VCaP (cell line): ENCODE measurements at regions not wholly inside any gene's neighbourhood (a gene's known extent, or its start where the extent isn't known, plus 50 kb on each side); places are given as distances from the start of the nearest gene placed in this dataset.
"Not testable (repeated sequence)": the region's sequence is repeated elsewhere in the genome, so short reads cannot be mapped to it uniquely, and the experiment has no call there.

Experiments
- H3K27ac ChIP-seq: fragments of 450-650 bp; 2 replicates; pipeline ENCODE4 v1.5.1; 2017
- CTCF ChIP-seq: fragments of 450-650 bp; conservative IDR thresholded peaks from 2 replicates; pipeline ENCODE4 v1.5.1; 2017; ENCODE audit warnings: mild to moderate bottlenecking, moderate library complexity

GRCh38 chr1:178607718-178608408 lies 95.0 kb downstream of the TEX35 start:
- H3K27ac ChIP-seq = no peak overlapping the region
- TF ChIP-seq CTCF = no peak

- H3K27ac ChIP-seq = no peak overlapping the region
- TF ChIP-seq CTCF = no peak
These were observed 96.1 kb downstream of the TEX35 start for GRCh38 chr1:178609015-178609414.

GRCh38 chr1:178610690-178611410 lies 97.9 kb downstream of the TEX35 start:
- H3K27ac ChIP-seq = not testable (repeated sequence)

- H3K27ac ChIP-seq = no peak overlapping the region
- TF ChIP-seq CTCF = no peak
These were observed 99.4 kb downstream of the TEX35 start for GRCh38 chr1:178612261-178612660.

- TF ChIP-seq CTCF = no peak
- no peak overlapping the region for H3K27ac ChIP-seq
These were observed 100.5 kb downstream of the TEX35 start for GRCh38 chr1:178613271-178613945.

GRCh38 chr1:178614286-178614685 lies 101.4 kb downstream of the TEX35 start:
- no peak overlapping the region for H3K27ac ChIP-seq
- TF ChIP-seq CTCF = no peak

GRCh38 chr1:178619042-178619927 lies 105.8 kb upstream of the RALGPS2 start:
- H3K27ac ChIP-seq = no peak overlapping the region
- TF ChIP-seq CTCF = no peak
